ENCODE measurements at regions not wholly inside any gene's neighbourhood (a gene's known extent, or its start where the extent isn't known, plus 50 kb on each side); places are given as distances from the start of the nearest gene placed in this dataset.
A peak's percentile ranks its signal among the peaks of the same experiment; 100 is the strongest.

GRCh38 chr18:46250084-46250811 lies 146.1 kb downstream of the HAUS1 start (continued):
- TF ChIP-seq, protein P1, sequence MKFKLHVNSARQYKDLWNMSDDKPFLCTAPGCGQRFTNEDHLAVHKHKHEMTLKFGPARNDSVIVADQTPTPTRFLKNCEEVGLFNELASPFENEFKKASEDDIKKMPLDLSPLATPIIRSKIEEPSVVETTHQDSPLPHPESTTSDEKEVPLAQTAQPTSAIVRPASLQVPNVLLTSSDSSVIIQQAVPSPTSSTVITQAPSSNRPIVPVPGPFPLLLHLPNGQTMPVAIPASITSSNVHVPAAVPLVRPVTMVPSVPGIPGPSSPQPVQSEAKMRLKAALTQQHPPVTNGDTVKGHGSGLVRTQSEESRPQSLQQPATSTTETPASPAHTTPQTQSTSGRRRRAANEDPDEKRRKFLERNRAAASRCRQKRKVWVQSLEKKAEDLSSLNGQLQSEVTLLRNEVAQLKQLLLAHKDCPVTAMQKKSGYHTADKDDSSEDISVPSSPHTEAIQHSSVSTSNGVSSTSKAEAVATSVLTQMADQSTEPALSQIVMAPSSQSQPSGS (tag by site-specific recombination; IDR thresholded peaks at IDR 0.05; ENCODE audit: low read depth), result peak; percentile 96
- TF ChIP-seq ZNF146 (tag by site-specific recombination; IDR thresholded peaks at IDR 0.05), result no peak
- TF ChIP-seq, protein P2, sequence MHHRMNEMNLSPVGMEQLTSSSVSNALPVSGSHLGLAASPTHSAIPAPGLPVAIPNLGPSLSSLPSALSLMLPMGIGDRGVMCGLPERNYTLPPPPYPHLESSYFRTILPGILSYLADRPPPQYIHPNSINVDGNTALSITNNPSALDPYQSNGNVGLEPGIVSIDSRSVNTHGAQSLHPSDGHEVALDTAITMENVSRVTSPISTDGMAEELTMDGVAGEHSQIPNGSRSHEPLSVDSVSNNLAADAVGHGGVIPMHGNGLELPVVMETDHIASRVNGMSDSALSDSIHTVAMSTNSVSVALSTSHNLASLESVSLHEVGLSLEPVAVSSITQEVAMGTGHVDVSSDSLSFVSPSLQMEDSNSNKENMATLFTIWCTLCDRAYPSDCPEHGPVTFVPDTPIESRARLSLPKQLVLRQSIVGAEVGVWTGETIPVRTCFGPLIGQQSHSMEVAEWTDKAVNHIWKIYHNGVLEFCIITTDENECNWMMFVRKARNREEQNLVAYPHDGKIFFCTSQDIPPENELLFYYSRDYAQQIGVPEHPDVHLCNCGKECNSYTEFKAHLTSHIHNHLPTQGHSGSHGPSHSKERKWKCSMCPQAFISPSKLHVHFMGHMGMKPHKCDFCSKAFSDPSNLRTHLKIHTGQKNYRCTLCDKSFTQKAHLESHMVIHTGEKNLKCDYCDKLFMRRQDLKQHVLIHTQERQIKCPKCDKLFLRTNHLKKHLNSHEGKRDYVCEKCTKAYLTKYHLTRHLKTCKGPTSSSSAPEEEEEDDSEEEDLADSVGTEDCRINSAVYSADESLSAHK (tag by site-specific recombination; IDR thresholded peaks at IDR 0.05), result no peak
- no peak for TF ChIP-seq ZNF837 (tag by site-specific recombination; IDR thresholded peaks at IDR 0.05)
- 0 out of 2 replicates have a peak, but pooled peaks have one; percentile 32 for TF ChIP-seq ZEB2 (tag by site-specific recombination; IDR thresholded peaks at IDR 0.05)
- peak; percentile 34; the same call in 1 of the 2 replicates for TF ChIP-seq ZXDB (tag by site-specific recombination; IDR thresholded peaks at IDR 0.05)
- TF ChIP-seq GFI1B (tag by site-specific recombination; IDR thresholded peaks at IDR 0.05), result no peak
- no peak for TF ChIP-seq HOXA7 (CRISPR knock-in tag; IDR thresholded peaks at IDR 0.05; ENCODE audit: borderline replicate concordance)
- TF ChIP-seq ZNF324 (tag by site-specific recombination; IDR thresholded peaks at IDR 0.05), result 0 out of 2 replicates have a peak, but pooled peaks have one; percentile 22
- TF ChIP-seq, protein P3, sequence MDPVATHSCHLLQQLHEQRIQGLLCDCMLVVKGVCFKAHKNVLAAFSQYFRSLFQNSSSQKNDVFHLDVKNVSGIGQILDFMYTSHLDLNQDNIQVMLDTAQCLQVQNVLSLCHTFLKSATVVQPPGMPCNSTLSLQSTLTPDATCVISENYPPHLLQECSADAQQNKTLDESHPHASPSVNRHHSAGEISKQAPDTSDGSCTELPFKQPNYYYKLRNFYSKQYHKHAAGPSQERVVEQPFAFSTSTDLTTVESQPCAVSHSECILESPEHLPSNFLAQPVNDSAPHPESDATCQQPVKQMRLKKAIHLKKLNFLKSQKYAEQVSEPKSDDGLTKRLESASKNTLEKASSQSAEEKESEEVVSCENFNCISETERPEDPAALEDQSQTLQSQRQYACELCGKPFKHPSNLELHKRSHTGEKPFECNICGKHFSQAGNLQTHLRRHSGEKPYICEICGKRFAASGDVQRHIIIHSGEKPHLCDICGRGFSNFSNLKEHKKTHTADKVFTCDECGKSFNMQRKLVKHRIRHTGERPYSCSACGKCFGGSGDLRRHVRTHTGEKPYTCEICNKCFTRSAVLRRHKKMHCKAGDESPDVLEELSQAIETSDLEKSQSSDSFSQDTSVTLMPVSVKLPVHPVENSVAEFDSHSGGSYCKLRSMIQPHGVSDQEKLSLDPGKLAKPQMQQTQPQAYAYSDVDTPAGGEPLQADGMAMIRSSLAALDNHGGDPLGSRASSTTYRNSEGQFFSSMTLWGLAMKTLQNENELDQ (tag by site-specific recombination; IDR thresholded peaks at IDR 0.05; ENCODE audit: low read depth), result no peak
- peak; percentile 57; the same call in 1 of the 2 replicates for TF ChIP-seq ZNF366 (tag by site-specific recombination; conservative IDR thresholded peaks at IDR 0.05)
- no peak for TF ChIP-seq PATZ1 (tag by site-specific recombination; IDR thresholded peaks at IDR 0.05)
- TF ChIP-seq MYNN (tag by site-specific recombination; IDR thresholded peaks at IDR 0.05; ENCODE audit: borderline replicate concordance), result no peak
- no peak for TF ChIP-seq ZBTB26 (tag by site-specific recombination; optimal IDR thresholded peaks at IDR 0.05)
- TF ChIP-seq, protein P4, sequence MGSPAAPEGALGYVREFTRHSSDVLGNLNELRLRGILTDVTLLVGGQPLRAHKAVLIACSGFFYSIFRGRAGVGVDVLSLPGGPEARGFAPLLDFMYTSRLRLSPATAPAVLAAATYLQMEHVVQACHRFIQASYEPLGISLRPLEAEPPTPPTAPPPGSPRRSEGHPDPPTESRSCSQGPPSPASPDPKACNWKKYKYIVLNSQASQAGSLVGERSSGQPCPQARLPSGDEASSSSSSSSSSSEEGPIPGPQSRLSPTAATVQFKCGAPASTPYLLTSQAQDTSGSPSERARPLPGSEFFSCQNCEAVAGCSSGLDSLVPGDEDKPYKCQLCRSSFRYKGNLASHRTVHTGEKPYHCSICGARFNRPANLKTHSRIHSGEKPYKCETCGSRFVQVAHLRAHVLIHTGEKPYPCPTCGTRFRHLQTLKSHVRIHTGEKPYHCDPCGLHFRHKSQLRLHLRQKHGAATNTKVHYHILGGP (tag by site-specific recombination; IDR thresholded peaks at IDR 0.05), result peak; percentile 48
- TF ChIP-seq ZFP3 (tag by site-specific recombination; IDR thresholded peaks at IDR 0.05; ENCODE audit: low read depth), result no peak
- no peak for TF ChIP-seq REST (tag by site-specific recombination; IDR thresholded peaks at IDR 0.05)
- TF ChIP-seq ZFHX2 (tag by site-specific recombination; conservative IDR thresholded peaks at IDR 0.05), result no peak
- TF ChIP-seq ZNF629 (tag by site-specific recombination; IDR thresholded peaks at IDR 0.05), result peak; percentile 76
- TF ChIP-seq ZNF148 (tag by site-specific recombination; IDR thresholded peaks at IDR 0.05; ENCODE audit: borderline replicate concordance), result no peak
- TF ChIP-seq ZBTB20 (tag by site-specific recombination; IDR thresholded peaks at IDR 0.05), result peak; percentile 28; the same call in 1 of the 2 replicates
